Endothelial cell of umbilical vein (primary cell): ENCODE measurements at regions not wholly inside any gene's neighbourhood (a gene's known extent, or its start where the extent isn't known, plus 50 kb on each side); places are given as distances from the start of the nearest gene placed in this dataset.

Source experiments
- CTCF ChIP-seq, 2 donors: IDR thresholded peaks; 1 replicate in 1 of 2; 2 replicates in 1 of 2; pipeline ENCODE4 v1.5.1; 2011; ENCODE audit warnings: low read length in 2 of 2, mild to moderate bottlenecking in 2 of 2, moderate library complexity in 2 of 2, control low read depth in 1 of 2, inconsistent platforms in 1 of 2, low read depth in 1 of 2; ENCODE audit not compliant: insufficient read depth in 1 of 2; ENCODE audit errors: extremely low read depth in 1 of 2
- EZH2 ChIP-seq: IDR thresholded peaks from 2 replicates; pipeline ENCODE4 v1.6.1; 2012; ENCODE audit warnings: borderline replicate concordance, low read depth, mild to moderate bottlenecking, moderate library complexity, low read length, inconsistent platforms; ENCODE audit not compliant: severe bottlenecking
- FOS ChIP-seq: IDR thresholded peaks from 2 replicates; pipeline ENCODE4 v1.6.1; 2011; ENCODE audit warnings: mild to moderate bottlenecking, low read length, moderate library complexity, borderline replicate concordance; ENCODE audit not compliant: insufficient read depth
- JUN ChIP-seq: IDR thresholded peaks from 2 replicates; pipeline ENCODE4 v1.6.1; 2011; ENCODE audit warnings: borderline replicate concordance, low read depth; ENCODE audit not compliant: insufficient read length, insufficient read depth
- MAX ChIP-seq: IDR thresholded peaks from 2 replicates; pipeline ENCODE4 v1.6.1; 2011; ENCODE audit not compliant: insufficient read depth, insufficient read length
- MYC ChIP-seq: IDR thresholded peaks from one replicate; pipeline ENCODE4 v1.6.1; 2011; ENCODE audit warnings: mild to moderate bottlenecking, low read depth, low read length
- POLR2A ChIP-seq: IDR thresholded peaks from 2 replicates; pipeline ENCODE4 v1.6.1; 2012; ENCODE audit warnings: low read depth, mild to moderate bottlenecking, control low read depth, low read length
- POLR2AphosphoS5 ChIP-seq: IDR thresholded peaks from 2 replicates; pipeline ENCODE4 v1.6.1; 2012; ENCODE audit warnings: low read depth, mild to moderate bottlenecking, control low read depth, low read length, moderate library complexity; ENCODE audit not compliant: insufficient read depth

GRCh38 chr6:48889429-48889828 is 573.6 kb downstream of the MMUT start:
- TF ChIP-seq CTCF (IDR thresholded peaks at IDR 0.05; ENCODE audit: extremely low read depth in 1 of 2, insufficient read depth in 1 of 2, low read depth in 1 of 2, low read length in 2 of 2) (no peak), POLR2AphosphoS5 (no peak), FOS (no peak), JUN (no peak), EZH2 (no peak), POLR2A (no peak), MYC (no peak), MAX (no peak)
